HepG2 (cell line): ENCODE measurements at regions not wholly inside any gene's neighbourhood (a gene's known extent, or its start where the extent isn't known, plus 50 kb on each side); places are given as distances from the start of the nearest gene placed in this dataset.

ENCODE experiments used
- ATAC-seq: fragments of 200-7000 bp; cut with Tn5 transposase; 3 replicates; pipeline ENCODE4 v1.9.1; 2020; ENCODE audit warnings: mild to moderate bottlenecking, moderate library complexity
- BruUV-seq: library from RNA; stranded (reverse); fragments of 400-500 nt; replicated peaks from 2 replicates; lab custom pipeline; 2021; lab: Mats Ljungman, UMichigan
- CTCF ChIA-PET: fragments of 300-600 bp; formaldehyde crosslinking; extraction: SDS; loops from one replicate; lab custom pipeline; 2021; ENCODE audit warnings: low total read pairs, inconsistent platforms, low intra/inter-chr PET ratio; lab: Yijun Ruan, JAX
- POLR2A ChIA-PET: fragments of 350-600 bp; sonication (Branson Sonifier 250); formaldehyde crosslinking; loops from one replicate; lab custom pipeline; 2020; ENCODE audit warnings: antibody characterized with exemption, inconsistent platforms; lab: Yijun Ruan, JAX
- DNase-seq: peaks from one replicate; pipeline ENCODE4 v3.0.0-alpha.2; 2015; ENCODE audit warnings: low spot score
- FAIRE-seq: peaks from 3 replicates; lab custom pipeline; 2011; peaks lifted over from hg19 to GRCh38; lab: Jason Lieb, UNC
- H2AFZ ChIP-seq: one replicate; pipeline ENCODE4 v1.6.1; 2011; ENCODE audit warnings: low read length, inconsistent platforms
- H3K27ac ChIP-seq: fragments of 300-600 bp; 3 replicates; pipeline ENCODE4 v1.8.0; 2011; ENCODE audit warnings: mixed run types, mild to moderate bottlenecking, mixed read lengths, low read length, inconsistent platforms; ENCODE audit not compliant: insufficient read depth; ENCODE audit errors: extremely low read length
- H3K27me3 ChIP-seq, 2 experiments: fragments of 200-600 bp in 1 of 2; 2 replicates in 1 of 2; 3 replicates in 1 of 2; pipeline versions ENCODE4 v1.6.0 to v1.8.0; 2011; ENCODE audit warnings: low read length in 2 of 2, mild to moderate bottlenecking in 2 of 2, moderate library complexity in 2 of 2, inconsistent platforms in 1 of 2; ENCODE audit not compliant: insufficient read depth in 2 of 2, control insufficient read depth in 1 of 2
- H3K36me3 ChIP-seq, 2 experiments: fragments of 200-600 bp in 1 of 2; replicated peaks in 1 of 2; 2 replicates in 1 of 2; 3 replicates in 1 of 2; pipeline versions ENCODE4 v1.5.1 to v1.8.0; 2011; ENCODE audit warnings: low read length in 2 of 2, inconsistent platforms in 1 of 2; ENCODE audit not compliant: insufficient read depth in 2 of 2, control insufficient read depth in 1 of 2
- H3K4me1 ChIP-seq: 2 replicates; pipeline ENCODE4 v1.5.1; 2012; ENCODE audit warnings: low read length, inconsistent platforms; ENCODE audit not compliant: insufficient read depth
- H3K4me2 ChIP-seq: 2 replicates; pipeline ENCODE4 v1.6.0; 2011; ENCODE audit warnings: low read depth, low read length, inconsistent platforms
- H3K4me3 ChIP-seq, 3 experiments: fragments of 200-600 bp in 1 of 3; sonication (generic), shearing (Covaris generic) in 1 of 3; replicated peaks in 1 of 3; 2 replicates each; pipeline ENCODE4 v1.5.1; 2011 to 2016; ENCODE audit warnings: low read length in 3 of 3, inconsistent platforms in 2 of 3, low read depth in 2 of 3, mild to moderate bottlenecking in 2 of 3, control low read depth in 1 of 3, mixed read lengths in 1 of 3; ENCODE audit not compliant: insufficient read depth in 1 of 3
- H3K79me2 ChIP-seq: one replicate; pipeline ENCODE4 v1.6.1; 2011; ENCODE audit warnings: low read length, inconsistent platforms; ENCODE audit not compliant: insufficient read depth
- H3K9ac ChIP-seq: 2 replicates; pipeline ENCODE4 v1.6.0; 2011; ENCODE audit warnings: mild to moderate bottlenecking, low read depth, low read length, inconsistent platforms; ENCODE audit not compliant: insufficient read depth
- H3K9me3 ChIP-seq: 2 replicates; pipeline ENCODE4 v1.5.1; 2012; ENCODE audit warnings: mild to moderate bottlenecking, low read length
- H4K20me1 ChIP-seq: 2 replicates; pipeline ENCODE4 v1.6.0; 2011; ENCODE audit warnings: inconsistent platforms, mild to moderate bottlenecking, low read length, moderate library complexity; ENCODE audit not compliant: insufficient read depth
- DR1 ChIP-seq: sonication (generic); formaldehyde crosslinking; IDR thresholded peaks from 2 replicates; pipeline ENCODE4 v1.8.0; 2021; ENCODE audit warnings: mild to moderate bottlenecking, missing genetic modification reagents, inconsistent platforms
- GZF1 ChIP-seq: sonication (generic); formaldehyde crosslinking; IDR thresholded peaks from 2 replicates; pipeline ENCODE4 v1.5.1; 2020; ENCODE audit warnings: mild to moderate bottlenecking, missing genetic modification reagents
- HNRNPLL ChIP-seq: fragments of 200-400 bp; formaldehyde crosslinking; IDR thresholded peaks from 2 replicates; pipeline ENCODE4 v1.6.1; 2017; ENCODE audit warnings: mild to moderate bottlenecking, low read depth, low read length; ENCODE audit not compliant: poor library complexity, severe bottlenecking
- MED1 ChIP-seq: sonication (generic); formaldehyde crosslinking; IDR thresholded peaks from 2 replicates; pipeline ENCODE4 v1.4.0; 2020; ENCODE audit warnings: missing genetic modification reagents
- MTF1 ChIP-seq: sonication (generic); formaldehyde crosslinking; IDR thresholded peaks from 2 replicates; pipeline ENCODE4 v1.5.0; 2020; ENCODE audit warnings: missing genetic modification reagents
- MYC ChIP-seq: sonication (generic); formaldehyde crosslinking; IDR thresholded peaks from 2 replicates; pipeline ENCODE4 v1.9.0; 2021; ENCODE audit warnings: missing genetic modification reagents, borderline replicate concordance
- MYNN ChIP-seq: sonication (generic); formaldehyde crosslinking; IDR thresholded peaks from 2 replicates; pipeline ENCODE4 v1.4.0; 2020; ENCODE audit warnings: mild to moderate bottlenecking, low read depth, missing genetic modification reagents
- NFATC3 ChIP-seq: sonication (generic); formaldehyde crosslinking; IDR thresholded peaks from 2 replicates; pipeline ENCODE4 v1.5.1; 2020; ENCODE audit warnings: mild to moderate bottlenecking, missing genetic modification reagents
- PAF1 ChIP-seq: IDR thresholded peaks from 2 replicates; pipeline ENCODE4 v1.6.1; 2016; ENCODE audit warnings: missing genetic modification reagents, missing compliant biosample characterization
- PHB2 ChIP-seq: fragments of 450-650 bp; IDR thresholded peaks from 2 replicates; pipeline ENCODE4 v1.6.1; 2018; ENCODE audit not compliant: partially characterized antibody
- SMARCE1 ChIP-seq: fragments of 450-650 bp; IDR thresholded peaks from 2 replicates; pipeline ENCODE4 v1.6.1; 2017; ENCODE audit warnings: borderline replicate concordance
- ZBTB7A ChIP-seq: sonication (generic); formaldehyde crosslinking; IDR thresholded peaks from 2 replicates; pipeline ENCODE4 v1.8.0; 2022; ENCODE audit warnings: mild to moderate bottlenecking, missing genetic modification reagents
- ZNF260 ChIP-seq: sonication (generic); formaldehyde crosslinking; IDR thresholded peaks from 2 replicates; pipeline ENCODE4 v1.4.0; 2020; ENCODE audit warnings: missing genetic modification reagents, low read depth, mild to moderate bottlenecking, borderline replicate concordance
- ZNF432 ChIP-seq: sonication (generic); formaldehyde crosslinking; IDR thresholded peaks from 2 replicates; pipeline ENCODE4 v1.5.0; 2020; ENCODE audit warnings: missing genetic modification reagents, mild to moderate bottlenecking, borderline replicate concordance
- ZNF639 ChIP-seq: conservative IDR thresholded peaks from 2 replicates; pipeline ENCODE4 v1.6.1; 2018; ENCODE audit warnings: missing genetic modification reagents
- ZSCAN25 ChIP-seq: sonication (generic); formaldehyde crosslinking; IDR thresholded peaks from 2 replicates; pipeline ENCODE4 v1.8.0; 2022; ENCODE audit warnings: mild to moderate bottlenecking, missing genetic modification reagents
- ZSCAN30 ChIP-seq: sonication (generic); formaldehyde crosslinking; IDR thresholded peaks from 2 replicates; pipeline ENCODE4 v1.5.0; 2020; ENCODE audit warnings: mild to moderate bottlenecking, missing genetic modification reagents
- WGBS: methylation state at CpG from one replicate; pipeline ENCODE4 v1.1.6; 2017; ENCODE audit warnings: low lambda C conversion rate; 5-methylcytosine and 5-hydroxymethylcytosine counted together
- in situ Hi-C: cut with HindIII; loops from 2 replicates; pipeline ENCODE4 v1.10.0; 2017; ENCODE audit warnings: low pct_unique_long_range_greater_than_20kb; ENCODE audit not compliant: extremely low pct_ligation_motif_present
- intact Hi-C: fragments of 100-400 bp; cut with micrococcal nuclease; formaldehyde crosslinking; loops from one replicate; pipeline ENCODE4 v1.10.0; 2022; ENCODE audit not compliant: unreplicated experiment
- TF ChIP-seq, protein P1 (sequence below), 2 experiments: sonication (generic) in 1 of 2; formaldehyde crosslinking in 1 of 2; IDR thresholded peaks; 2 replicates each; pipeline versions ENCODE4 v1.5.1 to v1.6.1; 2011 to 2020; ENCODE audit warnings: borderline replicate concordance in 1 of 2, low read depth in 1 of 2, low read length in 1 of 2, mild to moderate bottlenecking in 1 of 2, missing genetic modification reagents in 1 of 2, moderate library complexity in 1 of 2

- Histone ChIP-seq H3K4me3 (no peak overlapping the region), H3K36me3 (no peaks in the 10 kb centered on the region), H2AFZ (no peak overlapping the region), H3K9ac (no peak overlapping the region), H3K4me2 (no peak overlapping the region), H3K27ac (no peak overlapping the region), H3K4me1 (no peaks in the 10 kb centered on the region), H3K9me3 (no peaks in the 10 kb centered on the region), H3K27me3 (no peaks in the 10 kb centered on the region), H4K20me1 (no peaks in the 10 kb centered on the region), H3K79me2 (no peaks in the 10 kb centered on the region)
- TF ChIP-seq, protein P1, sequence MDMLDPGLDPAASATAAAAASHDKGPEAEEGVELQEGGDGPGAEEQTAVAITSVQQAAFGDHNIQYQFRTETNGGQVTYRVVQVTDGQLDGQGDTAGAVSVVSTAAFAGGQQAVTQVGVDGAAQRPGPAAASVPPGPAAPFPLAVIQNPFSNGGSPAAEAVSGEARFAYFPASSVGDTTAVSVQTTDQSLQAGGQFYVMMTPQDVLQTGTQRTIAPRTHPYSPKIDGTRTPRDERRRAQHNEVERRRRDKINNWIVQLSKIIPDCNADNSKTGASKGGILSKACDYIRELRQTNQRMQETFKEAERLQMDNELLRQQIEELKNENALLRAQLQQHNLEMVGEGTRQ (IDR thresholded peaks at IDR 0.05; ENCODE audit: low read depth, low read length), result no peak
- TF ChIP-seq, protein P1 (CRISPR knock-in tag; IDR thresholded peaks at IDR 0.05; ENCODE audit: borderline replicate concordance), result no peak
- TF ChIP-seq ZNF639 (CRISPR knock-in tag) (no peak), MED1 (no peak), MTF1 (CRISPR knock-in tag) (no peak), SMARCE1 (no peak), ZNF260 (no peak), NFATC3 (CRISPR knock-in tag) (no peak), ZSCAN25 (no peak), DR1 (no peak), PHB2 (no peak), MYC (CRISPR knock-in tag) (no peak), ZNF432 (CRISPR knock-in tag) (no peak), HNRNPLL (no peak), MYNN (CRISPR knock-in tag) (no peak), GZF1 (CRISPR knock-in tag) (no peak), PAF1 (CRISPR knock-in tag) (no peak), ZBTB7A (CRISPR knock-in tag) (no peak), ZSCAN30 (CRISPR knock-in tag) (no peak)
- no peak for DNase-seq
- POLR2A ChIA-PET, result no interaction called here
- no peak for FAIRE-seq
- no peak for ATAC-seq
- CTCF ChIA-PET, result no interaction called here
- intact Hi-C loops, result no loop called here
- no TSS peak for BruUV-seq
- WGBS, result 2% methylated on average over 5 of the region's 5 CpGs
- in situ Hi-C loops, result no loop called here
Observed at GRCh38 chr7:31416381-31416870, 75.9 kb upstream of the NEUROD6 start.
